Heart right ventricle (tissue), 16 donors: ENCODE measurements at regions not wholly inside any gene's neighbourhood (a gene's known extent, or its start where the extent isn't known, plus 50 kb on each side); places are given as distances from the start of the nearest gene placed in this dataset.

Experiments
- ATAC-seq, 8 donors: fragments of 200-7000 bp; cut with Tn5 transposase; one replicate each; pipeline ENCODE4 v1.9.1; 2020; ENCODE audit warnings: mild to moderate bottlenecking in 8 of 8, moderate library complexity in 8 of 8, moderate number of reproducible peaks in 1 of 8
- DNase-seq, 2 donors: peaks; one replicate each; pipeline ENCODE4 v3.0.0-alpha.2; 2020
- H3K27ac ChIP-seq, 10 donors: fragments of 200-600 bp; sonication (generic) in 2 of 10; one replicate each; pipeline versions ENCODE4 v1.5.0 to v1.8.0; 2020 to 2022; ENCODE audit warnings: mild to moderate bottlenecking in 3 of 10
- H3K27me3 ChIP-seq, 7 donors: fragments of 200-600 bp; one replicate each; pipeline ENCODE4 v1.8.0; 2021 to 2022; ENCODE audit warnings: mild to moderate bottlenecking in 2 of 7
- H3K36me3 ChIP-seq, 9 donors: fragments of 200-600 bp; sonication (generic) in 1 of 9; one replicate each; pipeline versions ENCODE4 v1.5.0 to v1.8.0; 2020 to 2022; ENCODE audit warnings: mild to moderate bottlenecking in 2 of 9
- H3K4me1 ChIP-seq, 9 donors: fragments of 200-600 bp; sonication (generic) in 1 of 9; one replicate each; pipeline versions ENCODE4 v1.5.0 to v1.8.0; 2020 to 2022; ENCODE audit warnings: mild to moderate bottlenecking in 4 of 9
- H3K4me3 ChIP-seq, 10 donors: fragments of 200-600 bp; sonication (generic) in 2 of 10; one replicate each; pipeline versions ENCODE4 v1.5.0 to v1.8.0; 2020 to 2022; ENCODE audit warnings: mild to moderate bottlenecking in 7 of 10, moderate library complexity in 2 of 10
- H3K9me3 ChIP-seq, 11 donors: fragments of 200-600 bp in 10 of 11; sonication (generic) in 2 of 11; one replicate each; pipeline versions ENCODE4 v1.5.0 to v1.8.0; 2013 to 2022; ENCODE audit warnings: mild to moderate bottlenecking in 2 of 11, control low read depth in 1 of 11, moderate library complexity in 1 of 11
- CTCF ChIP-seq, 9 donors: fragments of 200-600 bp; sonication (generic) in 2 of 9; IDR thresholded peaks; one replicate each; pipeline versions ENCODE4 v1.5.0 to v1.8.0; 2021 to 2022; ENCODE audit warnings: antibody characterized with exemption in 9 of 9, mild to moderate bottlenecking in 5 of 9, moderate library complexity in 1 of 9
- WGBS, 2 donors: extraction: QIAGEN DNeasy Blood & Tissue Kit; methylation state at CpG; one replicate each; pipeline ENCODE4 v1.1.7; 2013; ENCODE audit warnings: inconsistent platforms in 1 of 2; 5-methylcytosine and 5-hydroxymethylcytosine counted together
- intact Hi-C, 10 donors: fragments of 100-400 bp; cut with DNase I; formaldehyde crosslinking; loops; one replicate each; pipeline versions ENCODE4 v1.11.1 to v1.14.2; 2022
- donor health status: Arrhythmogenic right ventricular cardiomyopathy.
- donor health status: ischemic (EF 13 %, LVEDD 7.1; RV severe dilation, severe dysfunction).
- donor health status: healthy with polysubstance abuse.
- donor health status: DM: no; HTN: yes; CAD: no.
- donor health status: DM: no; HTN: no; CAD: no.
- donor health status: ischemic (EF 25% LVEDD 6.9; RV normal size, moderate dysfunction).
- donor health status: ischemic (EF 25% LVEDD 5.7; RV mildly dilated, moderate dysfunction).
- donor health status: healthy.
- donor health status: DM: yes; HTN: yes; CAD: no.
- donor health status: Ischemic cardiomyopathy.
- donor health status: ischemic (EF 35%, LVEDD 5.7; RV mildly dilated, moderate dysfunction).
- donor health status: nonischemic (EF 11% LVEDD 7.7; RV severe dilation, severe dysfunction).
- donor health status: DM: yes; HTN: yes; CAD: no.
- donor health status: PGD.
- donor health status: ischemic (EF 29% LVEDD 5.4; RV normal size, mild dysfunction).
- donor health status: nonischemic (EF 23%, LVEDD 6.1; RV moderate dilation, normal function).

- Histone ChIP-seq H3K9me3 (no peaks in the 10 kb centered on the region), H3K4me1 (no peaks in the 10 kb centered on the region), H3K36me3 (no peaks in the 10 kb centered on the region), H3K27me3 (no peaks in the 10 kb centered on the region), H3K27ac (no peak overlapping the region), H3K4me3 (no peak overlapping the region)
- ATAC-seq (no peak), DNase-seq (no peak)
- 83 to 87% methylated on average over 4 of the region's 4 CpGs for WGBS, 2 donors
- TF ChIP-seq CTCF (IDR thresholded peaks at IDR 0.05): no peak
- intact Hi-C loops: no loop called here
Measured at GRCh38 chr2:7586898-7587297, 669.7 kb downstream of the RNF144A start.

GRCh38 chr2:7588295-7588694, 671.1 kb downstream of the RNF144A start:
- H3K27ac ChIP-seq: no peak overlapping the region
- no peak overlapping the region for H3K4me3 ChIP-seq
- no peaks in the 10 kb centered on the region for H3K27me3 ChIP-seq
- intact Hi-C loops: no loop called here
- H3K4me1 ChIP-seq: no peaks in the 10 kb centered on the region
- H3K36me3 ChIP-seq: no peaks in the 10 kb centered on the region
- no peaks in the 10 kb centered on the region for H3K9me3 ChIP-seq
- DNase-seq: no peak
- WGBS, 2 donors: 72 to 76% methylated on average over 5 of the region's 5 CpGs
- ATAC-seq: no peak
- TF ChIP-seq CTCF (IDR thresholded peaks at IDR 0.05): no peak

GRCh38 chr2:7592618-7593140, 675.5 kb downstream of the RNF144A start:
- intact Hi-C loops: no loop called here
- DNase-seq (no peak), ATAC-seq (no peak)
- TF ChIP-seq CTCF (IDR thresholded peaks at IDR 0.05): no peak
- no peaks in the 10 kb centered on the region for H3K9me3 ChIP-seq
- H3K4me1 ChIP-seq: no peaks in the 10 kb centered on the region
- WGBS, 2 donors: 59 to 62% methylated on average over 5 of the region's 5 CpGs
- peaks cover 0 to 6% (median 0%) of the 10 kb centered on the region in 7 donors for H3K27me3 ChIP-seq
- no peaks in the 10 kb centered on the region for H3K36me3 ChIP-seq
- H3K27ac ChIP-seq: no peak overlapping the region
- H3K4me3 ChIP-seq: no peak overlapping the region

GRCh38 chr2:7593360-7593759, 676.1 kb downstream of the RNF144A start:
- no peaks in the 10 kb centered on the region for H3K9me3 ChIP-seq
- DNase-seq: no peak
- TF ChIP-seq CTCF (IDR thresholded peaks at IDR 0.05): no peak
- H3K4me3 ChIP-seq: no peak overlapping the region
- ATAC-seq: no peak
- intact Hi-C loops: no loop called here
- no peaks in the 10 kb centered on the region for H3K4me1 ChIP-seq
- H3K27ac ChIP-seq: no peak overlapping the region
- no peaks in the 10 kb centered on the region for H3K36me3 ChIP-seq
- H3K27me3 ChIP-seq: peaks cover 0 to 6% (median 0%) of the 10 kb centered on the region in 7 donors
